Effector memory CD4-positive, alpha-beta T cell (primary cell): ENCODE measurements at regions not wholly inside any gene's neighbourhood (a gene's known extent, or its start where the extent isn't known, plus 50 kb on each side); places are given as distances from the start of the nearest gene placed in this dataset.

Experiments
- DNase-seq, 3 donors: peaks; one replicate each; pipeline ENCODE4 v3.0.0-alpha.2; 2020
- H3K27ac ChIP-seq: 2 replicates; pipeline ENCODE4 v1.7.0; 2013; ENCODE audit warnings: mild to moderate bottlenecking, low read length, moderate library complexity; ENCODE audit not compliant: insufficient read depth, poor library complexity, severe bottlenecking
- H3K27me3 ChIP-seq: replicated peaks from 2 replicates; pipeline ENCODE4 v1.7.0; 2013; ENCODE audit warnings: mild to moderate bottlenecking, low read length; ENCODE audit not compliant: insufficient read depth, control insufficient read depth, poor library complexity, severe bottlenecking
- H3K36me3 ChIP-seq: 2 replicates; pipeline ENCODE4 v1.7.0; 2013; ENCODE audit warnings: mild to moderate bottlenecking, low read length, moderate library complexity; ENCODE audit not compliant: control insufficient read depth, insufficient read depth
- H3K4me1 ChIP-seq: 2 replicates; pipeline ENCODE4 v1.7.0; 2013; ENCODE audit warnings: low read length, mild to moderate bottlenecking; ENCODE audit not compliant: control insufficient read depth, insufficient read depth, poor library complexity, severe bottlenecking
- H3K4me3 ChIP-seq: 2 replicates; pipeline ENCODE4 v1.7.0; 2013; ENCODE audit warnings: low read length, low read depth, mild to moderate bottlenecking; ENCODE audit not compliant: insufficient read depth, poor library complexity, severe bottlenecking
- H3K9me3 ChIP-seq: 2 replicates; pipeline ENCODE4 v1.7.0; 2013; ENCODE audit warnings: mild to moderate bottlenecking, low read length, moderate library complexity; ENCODE audit not compliant: control insufficient read depth

DNA sequence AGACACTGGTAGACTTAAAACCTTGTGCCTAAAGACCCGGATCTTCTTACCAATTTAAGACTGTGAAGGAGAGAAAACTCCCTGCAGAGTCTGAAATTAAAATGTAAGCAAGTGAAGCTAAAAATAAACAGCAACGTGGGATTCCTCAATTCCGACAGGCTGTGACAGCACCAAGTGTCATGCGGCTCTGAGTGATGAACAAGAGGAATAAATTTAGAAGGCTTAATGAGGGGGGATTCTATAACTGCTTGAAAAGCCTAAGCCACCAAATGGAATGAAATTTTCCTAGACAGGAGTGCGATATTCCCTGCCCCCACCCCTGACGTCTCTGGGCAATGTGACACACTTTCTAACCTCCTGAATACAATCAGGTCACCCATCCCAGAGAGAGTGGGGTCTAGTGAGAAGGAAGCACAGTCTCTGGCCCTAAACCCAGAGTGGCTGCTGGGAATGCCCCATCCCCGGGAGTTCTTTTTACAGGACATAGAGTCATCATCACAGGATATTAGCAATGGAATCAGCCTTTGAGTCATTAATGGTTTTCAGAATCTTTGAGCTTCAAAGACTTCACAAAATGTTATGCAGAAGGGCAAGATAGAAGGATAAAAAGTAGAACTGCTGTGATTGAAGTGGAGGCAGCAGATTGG, 114.3 kb downstream of the EDEM1 start:
- H3K4me3 ChIP-seq: no peak overlapping the region
- no peak overlapping the region for H3K27ac ChIP-seq
- no peaks in the 10 kb centered on the region for H3K9me3 ChIP-seq
- H3K4me1 ChIP-seq: no peaks in the 10 kb centered on the region
- H3K36me3 ChIP-seq: no peaks in the 10 kb centered on the region
- no peaks in the 10 kb centered on the region for H3K27me3 ChIP-seq
- DNase-seq: no peak

DNA sequence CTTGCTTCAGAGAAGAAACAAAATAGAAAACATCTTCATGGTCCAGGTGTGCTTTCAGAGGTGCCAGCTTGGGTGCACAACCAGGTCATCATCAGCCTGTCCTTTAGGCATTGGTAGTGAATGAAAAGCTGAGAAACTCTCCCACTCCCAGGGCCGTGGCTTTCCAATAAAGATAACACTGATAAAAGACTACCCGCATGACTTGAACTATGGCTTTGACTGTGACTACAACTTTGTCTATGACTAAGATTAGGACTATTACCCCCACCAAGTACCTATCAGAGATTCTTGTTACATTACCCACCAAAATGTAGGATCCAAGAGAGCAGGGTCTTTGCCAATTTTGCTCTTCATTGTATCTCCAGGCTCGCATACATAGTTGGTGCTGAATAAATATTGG, 115.2 kb downstream of the EDEM1 start:
- no peak overlapping the region for H3K4me3 ChIP-seq
- H3K4me1 ChIP-seq: no peaks in the 10 kb centered on the region
- no peak overlapping the region for H3K27ac ChIP-seq
- H3K36me3 ChIP-seq: no peaks in the 10 kb centered on the region
- DNase-seq: no peak
- H3K27me3 ChIP-seq: no peaks in the 10 kb centered on the region
- no peaks in the 10 kb centered on the region for H3K9me3 ChIP-seq

DNA sequence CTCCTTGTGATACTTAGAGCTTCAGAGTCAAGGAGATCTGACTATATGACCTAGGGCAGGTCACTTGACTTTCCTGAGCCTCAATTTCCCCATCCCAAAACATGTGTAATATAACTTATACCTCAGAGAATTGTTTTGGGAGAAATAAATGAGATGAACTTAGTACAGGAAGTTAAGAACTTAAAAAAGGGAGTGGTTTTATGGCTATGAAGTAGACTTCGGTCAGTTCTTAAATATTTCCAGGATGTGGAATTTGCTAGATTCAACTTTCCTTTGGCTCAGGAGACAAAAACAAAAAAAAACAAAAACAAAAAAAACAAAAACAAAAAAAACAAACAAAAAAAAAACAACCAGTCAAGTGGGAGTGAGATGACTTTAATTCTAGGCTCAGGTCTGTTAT, 116.7 kb downstream of the EDEM1 start:
- H3K27ac ChIP-seq: no peak overlapping the region
- H3K4me3 ChIP-seq: no peak overlapping the region
- no peaks in the 10 kb centered on the region for H3K36me3 ChIP-seq
- no peak for DNase-seq
- H3K4me1 ChIP-seq: no peaks in the 10 kb centered on the region
- no peaks in the 10 kb centered on the region for H3K9me3 ChIP-seq
- H3K27me3 ChIP-seq: no peaks in the 10 kb centered on the region

DNA sequence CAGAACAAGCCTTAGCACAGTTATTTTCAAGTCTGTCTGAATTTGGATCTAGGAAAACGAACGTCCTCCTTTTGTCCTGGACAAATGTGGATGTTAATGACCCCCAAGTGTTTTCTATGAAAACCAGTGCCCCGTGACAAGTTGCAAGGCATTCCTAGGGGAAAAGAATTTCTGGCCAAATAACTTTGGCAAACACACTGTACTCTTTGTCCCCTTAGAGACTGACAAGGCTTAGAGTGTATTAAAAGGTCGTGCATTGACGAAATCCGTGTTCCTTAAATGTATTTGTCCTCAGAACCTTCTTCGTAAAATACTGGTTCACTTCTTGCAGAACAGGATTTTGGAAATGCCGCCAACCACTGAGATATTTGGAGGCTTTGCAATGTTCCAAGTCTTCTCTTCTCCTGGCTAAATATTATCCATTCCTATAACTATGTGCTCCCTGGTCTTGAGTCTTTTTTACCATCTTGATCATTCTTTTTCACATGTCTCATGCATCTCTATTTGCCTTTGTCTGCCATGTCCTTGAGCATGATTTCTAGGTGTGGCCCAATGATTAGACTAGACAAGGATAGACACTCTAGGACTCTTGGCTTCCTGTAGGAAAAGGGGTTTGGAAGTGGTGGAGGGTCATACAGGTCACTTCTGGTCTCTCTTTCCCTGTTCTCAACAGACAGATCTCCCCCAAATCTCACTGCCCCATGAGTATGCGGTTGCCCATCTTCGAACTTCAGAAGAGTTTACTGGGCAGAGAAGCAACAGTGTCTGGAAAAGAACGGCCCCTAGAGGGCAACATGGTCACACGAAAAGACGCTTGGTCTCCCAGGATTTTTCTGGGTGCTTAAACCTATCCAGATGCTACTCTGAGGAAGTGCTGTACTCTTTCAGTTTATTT, 117.5 kb downstream of the EDEM1 start:
- DNase-seq: no peak
- H3K4me3 ChIP-seq: no peak overlapping the region
- no peaks in the 10 kb centered on the region for H3K9me3 ChIP-seq
- H3K36me3 ChIP-seq: no peaks in the 10 kb centered on the region
- no peak overlapping the region for H3K27ac ChIP-seq
- H3K27me3 ChIP-seq: no peaks in the 10 kb centered on the region
- no peaks in the 10 kb centered on the region for H3K4me1 ChIP-seq

DNA sequence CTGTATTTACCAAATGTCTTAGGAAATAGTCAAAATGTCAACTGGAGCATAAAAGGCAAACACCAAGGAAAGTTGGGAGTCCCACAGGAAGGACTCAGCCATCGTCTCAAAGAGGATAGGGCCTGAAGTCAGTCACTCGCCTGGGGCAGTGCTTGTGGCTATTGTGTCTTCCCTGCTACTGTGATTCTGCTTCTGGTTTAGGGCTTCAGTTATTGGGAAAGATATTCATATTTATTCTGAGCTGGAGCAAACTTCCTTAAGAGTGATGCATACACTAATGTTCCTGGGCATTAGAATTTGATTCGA, 118.1 kb downstream of the EDEM1 start:
- H3K27me3 ChIP-seq: no peaks in the 10 kb centered on the region
- no peak for DNase-seq

DNA sequence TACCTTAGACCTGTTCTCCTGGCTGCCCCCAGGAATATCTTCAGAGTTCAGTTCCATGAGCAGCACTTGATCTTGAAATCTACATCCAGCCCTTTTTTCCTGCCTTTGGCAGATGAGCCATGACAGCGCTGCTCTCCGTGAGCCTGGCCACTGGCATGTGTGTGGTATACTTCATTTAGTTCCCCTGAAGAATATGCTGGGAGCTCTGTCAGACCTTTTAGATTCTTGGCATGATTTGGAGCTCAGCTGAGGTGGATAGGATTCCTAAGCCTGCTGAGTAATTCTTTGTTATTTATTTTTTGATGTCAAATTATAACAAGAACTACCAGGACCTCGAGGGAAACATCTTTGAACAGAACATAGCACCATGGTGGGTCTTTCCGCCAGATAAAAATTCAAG, 121.7 kb downstream of the EDEM1 start:
- no peaks in the 10 kb centered on the region for H3K9me3 ChIP-seq
- no peak overlapping the region for H3K27ac ChIP-seq
- no peaks in the 10 kb centered on the region for H3K27me3 ChIP-seq
- no peaks in the 10 kb centered on the region for H3K4me1 ChIP-seq
- DNase-seq: no peak
- H3K36me3 ChIP-seq: no peaks in the 10 kb centered on the region
- no peak overlapping the region for H3K4me3 ChIP-seq

More for the DNA sequence above, 118.1 kb downstream of the EDEM1 start:
- H3K9me3 ChIP-seq: no peaks in the 10 kb centered on the region
- H3K36me3 ChIP-seq: no peaks in the 10 kb centered on the region
- no peaks in the 10 kb centered on the region for H3K4me1 ChIP-seq
- H3K27ac ChIP-seq: no peak overlapping the region
- no peak overlapping the region for H3K4me3 ChIP-seq

DNA sequence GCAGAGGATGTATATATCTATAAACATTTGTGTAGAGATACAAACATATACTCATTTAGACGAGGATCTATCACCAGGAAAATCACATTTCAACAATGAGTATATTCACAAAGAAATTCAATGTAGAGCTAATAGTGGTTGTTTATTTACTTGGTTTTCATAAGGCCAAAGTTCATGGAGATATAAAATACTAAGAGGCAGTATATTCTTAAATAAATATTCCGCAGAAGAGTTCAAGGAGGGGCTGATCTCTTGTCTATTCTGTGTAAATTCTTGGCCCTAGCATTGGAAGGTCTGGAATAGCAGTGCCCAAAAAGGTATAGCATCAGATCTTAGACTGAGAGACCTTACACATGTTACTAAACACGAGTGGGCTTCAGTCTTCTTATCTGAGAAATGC, 122.1 kb downstream of the EDEM1 start:
- Histone ChIP-seq H3K27ac (no peak overlapping the region), H3K9me3 (no peaks in the 10 kb centered on the region), H3K27me3 (no peaks in the 10 kb centered on the region), H3K36me3 (no peaks in the 10 kb centered on the region), H3K4me1 (no peaks in the 10 kb centered on the region), H3K4me3 (no peak overlapping the region)
- DNase-seq: no peak

DNA sequence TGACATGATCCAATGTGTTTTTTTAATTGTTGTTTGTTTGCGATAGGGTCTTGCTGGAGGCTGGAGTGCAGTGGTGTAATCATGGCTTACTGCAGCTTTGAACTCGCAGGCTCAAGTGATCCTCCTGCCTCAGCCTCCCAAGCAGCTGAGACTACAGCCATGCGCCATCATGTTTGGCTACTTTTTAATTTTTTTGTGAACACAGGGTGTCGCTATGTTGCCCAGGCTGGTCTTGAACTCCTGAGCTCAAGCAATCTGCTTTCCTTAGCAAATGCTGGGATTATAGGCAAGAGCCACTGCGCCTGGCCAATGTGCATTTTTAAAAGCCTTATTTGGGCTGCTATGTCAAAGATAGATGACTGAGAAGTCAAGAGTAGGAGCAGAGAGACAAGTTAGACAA, 123.0 kb downstream of the EDEM1 start:
- Histone ChIP-seq H3K27ac (no peak overlapping the region), H3K27me3 (no peaks in the 10 kb centered on the region), H3K9me3 (no peaks in the 10 kb centered on the region), H3K4me3 (no peak overlapping the region), H3K36me3 (no peaks in the 10 kb centered on the region), H3K4me1 (no peaks in the 10 kb centered on the region)
- DNase-seq: no peak

DNA sequence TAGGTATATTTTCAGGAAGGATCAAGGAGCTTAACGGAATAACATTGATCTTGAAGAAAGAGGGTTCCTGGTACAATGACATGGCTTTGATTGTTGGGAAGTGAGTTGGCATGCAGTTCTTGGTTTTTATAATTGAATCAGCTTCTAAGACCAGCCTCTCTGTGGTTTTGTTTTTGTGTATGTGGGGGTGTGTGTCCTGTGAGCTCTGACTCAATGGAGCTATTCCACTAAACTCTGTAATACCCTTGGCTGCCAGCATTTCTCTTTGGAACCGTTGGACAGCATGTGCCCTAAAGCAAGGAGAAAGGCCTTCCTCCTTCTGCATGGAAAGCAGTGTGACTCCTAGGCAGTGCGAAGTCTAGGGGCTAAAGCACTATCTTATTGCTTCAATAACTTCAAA, 124.8 kb downstream of the EDEM1 start:
- H3K4me1 ChIP-seq: no peaks in the 10 kb centered on the region
- H3K9me3 ChIP-seq: no peaks in the 10 kb centered on the region
- H3K36me3 ChIP-seq: no peaks in the 10 kb centered on the region
- H3K27ac ChIP-seq: no peak overlapping the region
- H3K4me3 ChIP-seq: no peak overlapping the region
- H3K27me3 ChIP-seq: no peaks in the 10 kb centered on the region
- no peak for DNase-seq

DNA sequence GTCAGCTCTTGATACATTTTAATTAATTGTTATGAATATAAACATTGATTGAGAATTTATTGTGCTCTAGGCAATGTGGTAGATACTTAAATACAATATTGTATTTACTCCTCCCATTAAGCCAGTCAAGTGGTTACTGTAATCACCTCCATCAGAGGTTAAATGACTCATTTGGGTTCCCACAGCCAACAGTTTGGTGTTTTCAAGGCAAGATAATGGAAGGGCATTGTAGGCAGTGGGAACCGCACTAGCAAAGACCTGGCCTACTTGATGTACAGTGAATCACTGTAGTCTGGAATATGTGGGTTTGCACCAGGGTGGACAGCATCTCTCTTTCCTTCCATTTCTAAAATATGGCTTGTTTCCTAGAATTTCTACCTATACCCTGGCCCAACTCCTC, 127.4 kb downstream of the EDEM1 start:
- Histone ChIP-seq H3K36me3 (no peaks in the 10 kb centered on the region), H3K4me1 (no peaks in the 10 kb centered on the region), H3K4me3 (no peak overlapping the region), H3K27me3 (no peaks in the 10 kb centered on the region), H3K9me3 (no peaks in the 10 kb centered on the region), H3K27ac (no peak overlapping the region)
- DNase-seq: no peak
